SW480 (cell line): ENCODE measurements at regions not wholly inside any gene's neighbourhood (a gene's known extent, or its start where the extent isn't known, plus 50 kb on each side); places are given as distances from the start of the nearest gene placed in this dataset.

ENCODE experiments used
- DNase-seq: peaks from one replicate; pipeline ENCODE4 v3.0.0-alpha.2; 2016; ENCODE audit warnings: low spot score

GRCh38 chr20:40493071-40493470, 196.0 kb downstream of the MAFB start:
- no peak for DNase-seq

DNA sequence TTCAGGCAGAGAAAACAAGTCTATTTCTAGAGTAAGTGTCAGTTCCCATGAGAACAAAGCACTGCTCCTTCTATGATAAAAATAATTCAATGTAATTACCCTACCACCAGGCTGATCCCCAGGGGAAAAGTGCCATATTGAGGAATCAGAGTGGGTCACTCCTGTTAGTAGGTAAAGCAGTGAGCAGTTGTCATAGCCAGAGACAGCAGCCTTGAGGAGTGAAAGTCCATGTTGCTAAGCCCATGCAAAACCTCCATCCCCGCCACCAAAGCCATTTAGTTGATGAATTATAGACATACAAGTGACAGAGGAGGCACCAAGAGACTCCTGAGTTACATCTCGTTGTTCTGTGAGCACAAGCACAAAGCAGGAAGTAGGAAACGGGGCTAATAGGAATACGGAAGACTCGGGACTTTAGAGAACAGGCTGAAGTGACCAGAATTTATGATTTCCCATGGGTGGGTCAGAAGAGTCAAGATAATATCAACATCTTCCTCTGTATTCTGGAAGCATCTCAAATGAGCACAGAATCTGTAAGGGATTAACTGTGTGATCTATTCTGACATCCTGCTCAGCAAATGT, 197.9 kb downstream of the MAFB start:
- DNase-seq: no peak

DNA sequence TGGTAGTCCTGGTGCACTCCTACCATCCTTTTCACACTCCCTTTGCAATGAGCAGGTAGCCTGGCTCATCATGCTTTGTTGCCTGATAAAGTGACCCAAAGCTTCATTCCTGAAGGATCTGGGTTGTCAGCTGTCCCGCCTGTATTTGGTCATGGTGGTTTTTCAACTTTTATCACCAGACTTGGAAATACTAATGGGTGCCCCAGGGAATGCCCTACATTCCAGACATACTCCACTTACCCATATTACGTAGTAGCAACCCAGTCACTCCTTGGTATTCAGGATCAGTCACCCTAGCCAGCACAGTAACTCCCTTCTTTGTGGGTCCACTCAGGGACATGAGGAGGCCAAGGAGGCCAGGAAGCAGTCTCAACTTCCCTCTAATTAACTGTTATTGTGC, 199.2 kb downstream of the MAFB start:
- DNase-seq: peak; percentile 52

DNA sequence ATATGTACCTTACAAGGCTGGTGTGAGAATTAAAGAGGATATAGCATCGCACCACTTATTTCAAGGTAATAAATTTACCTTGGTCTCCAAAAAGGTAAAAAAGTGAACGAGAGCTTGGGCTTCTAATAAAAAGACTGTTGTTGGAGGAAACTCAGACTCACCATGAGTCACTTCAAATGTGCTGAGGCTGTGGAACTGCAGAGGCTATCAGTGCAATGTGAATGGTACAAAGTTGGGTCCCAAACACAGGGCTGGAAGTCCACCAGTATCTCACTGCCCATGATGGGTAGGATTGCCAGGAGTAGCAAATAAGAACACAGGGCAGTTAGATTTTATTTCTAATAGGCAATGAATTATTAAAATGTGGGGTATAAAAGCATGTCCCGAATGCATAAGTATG, 200.6 kb downstream of the MAFB start:
- DNase-seq: no peak

GRCh38 chr20:40486297-40486696, 202.7 kb downstream of the MAFB start:
- DNase-seq: no peak

GRCh38 chr20:40481743-40482458, 207.1 kb downstream of the MAFB start:
- no peak for DNase-seq

DNA sequence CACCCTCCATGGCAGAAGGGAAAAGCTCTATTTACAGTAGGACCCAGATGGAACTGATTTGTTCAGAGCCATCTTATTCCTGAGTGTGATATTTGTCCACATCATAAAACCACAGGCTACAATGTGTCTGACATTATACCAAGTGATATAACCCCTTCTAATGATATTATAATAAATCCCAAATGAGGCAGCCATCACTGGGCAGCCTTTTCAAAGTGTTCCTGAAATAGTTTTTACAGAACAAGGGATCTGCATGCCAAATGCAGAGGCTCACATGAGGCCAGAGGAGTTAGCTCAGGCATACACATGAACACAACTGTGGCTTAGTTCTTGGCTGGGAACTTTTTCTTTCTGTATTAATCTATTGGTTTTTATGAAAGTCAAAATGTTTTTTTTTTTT, 207.7 kb downstream of the MAFB start:
- DNase-seq: no peak

DNA sequence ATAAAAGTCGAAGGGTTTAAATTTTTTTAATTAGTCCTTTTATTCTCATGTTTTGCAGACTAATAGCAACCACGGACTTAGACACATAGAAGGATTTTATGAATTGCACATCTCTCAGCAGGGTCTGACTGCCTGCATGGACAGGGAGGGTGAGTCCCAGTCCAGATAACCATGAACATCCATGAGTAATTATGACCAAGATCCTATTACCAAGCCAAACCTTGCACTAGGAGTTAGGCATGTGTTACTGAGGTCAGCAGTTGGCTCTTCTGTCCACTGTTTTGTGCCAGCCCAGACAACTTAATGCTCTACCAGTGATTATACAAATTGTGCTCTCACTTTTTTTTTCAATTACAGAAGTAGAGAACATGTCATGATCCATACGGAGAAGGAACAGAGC, 211.2 kb downstream of the MAFB start:
- DNase-seq: no peak

- DNase-seq: no peak
Measured at GRCh38 chr20:40476461-40476860, 212.6 kb downstream of the MAFB start.

DNA sequence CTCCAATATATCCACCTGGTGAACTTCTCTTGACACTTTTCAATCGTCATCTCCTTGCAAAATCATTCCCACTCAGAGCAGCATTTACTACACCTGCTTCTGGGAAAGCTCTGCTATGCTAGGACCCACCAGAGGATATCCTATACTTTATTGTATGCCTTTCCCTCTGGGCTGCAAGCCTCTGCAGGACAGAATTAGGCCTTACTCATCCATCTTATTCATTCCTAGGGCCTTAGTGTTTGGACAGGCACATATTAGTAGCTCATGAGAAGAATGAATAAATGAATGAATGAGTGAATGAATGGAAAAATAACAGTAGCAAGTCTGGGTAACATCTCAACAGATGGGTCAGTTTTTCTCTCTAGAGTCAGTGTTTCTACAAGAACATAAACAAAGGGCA, 216.1 kb downstream of the MAFB start:
- no peak for DNase-seq

DNA sequence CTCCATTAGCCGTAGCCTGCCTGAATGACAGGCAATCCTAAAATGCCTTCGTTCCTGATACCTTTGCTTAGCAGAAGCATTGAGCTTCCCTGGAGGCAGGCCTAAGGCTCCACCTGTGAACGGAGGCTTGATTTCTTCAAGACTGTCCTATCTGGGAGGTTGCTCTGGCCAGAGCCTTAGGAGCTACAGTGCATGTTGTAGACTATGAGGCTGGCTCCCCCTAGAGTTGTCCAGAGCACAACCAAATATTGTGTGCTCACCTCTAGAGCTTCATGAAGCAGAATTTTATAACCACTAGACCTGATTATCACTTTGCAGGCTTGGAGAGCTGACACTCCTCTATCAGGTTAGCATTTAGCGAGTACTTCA, 217.8 kb downstream of the MAFB start:
- DNase-seq: no peak

DNA sequence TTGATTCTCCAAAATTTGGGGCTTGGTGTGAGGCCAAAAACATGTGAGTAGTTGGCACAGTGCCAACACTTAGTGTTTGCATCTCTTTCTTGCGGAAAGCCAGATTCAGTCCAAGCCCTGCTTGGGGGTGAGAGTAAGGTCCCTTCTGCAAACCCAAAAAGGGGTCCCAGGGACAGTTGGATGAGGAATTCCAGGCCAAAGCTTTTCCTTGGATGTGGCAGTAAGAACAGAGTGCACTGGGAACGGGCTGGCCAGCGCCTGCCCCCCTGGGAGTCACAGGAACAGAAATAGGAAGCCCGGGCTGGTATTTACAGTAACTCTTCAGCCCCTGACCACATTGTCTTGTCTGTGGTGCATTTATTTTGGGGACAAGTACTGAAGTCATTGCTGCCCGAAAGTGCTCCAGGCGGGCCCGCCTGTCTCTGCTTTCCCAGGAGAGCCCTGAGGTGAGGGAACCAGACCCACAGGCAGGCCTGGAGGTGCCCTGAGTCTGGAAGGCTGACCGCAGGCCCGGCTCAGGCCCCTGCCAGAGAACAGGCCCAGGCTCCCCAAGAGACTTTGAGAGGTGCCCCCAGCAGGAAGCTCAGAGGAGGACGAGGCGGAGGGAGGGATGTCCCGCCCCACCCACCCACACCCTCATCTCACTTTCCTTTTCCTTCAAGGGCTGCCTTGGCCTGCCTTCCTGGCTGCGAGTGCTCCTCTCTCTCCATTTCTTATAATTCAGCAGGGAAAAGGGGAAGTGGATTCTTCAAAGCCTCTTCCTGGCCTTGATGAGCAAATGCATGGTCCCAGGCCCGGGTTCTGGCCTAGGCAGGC, 218.4 kb downstream of the MAFB start:
- no peak for DNase-seq

- no peak for DNase-seq
Measured at GRCh38 chr20:40468759-40469158, 220.3 kb downstream of the MAFB start.

DNA sequence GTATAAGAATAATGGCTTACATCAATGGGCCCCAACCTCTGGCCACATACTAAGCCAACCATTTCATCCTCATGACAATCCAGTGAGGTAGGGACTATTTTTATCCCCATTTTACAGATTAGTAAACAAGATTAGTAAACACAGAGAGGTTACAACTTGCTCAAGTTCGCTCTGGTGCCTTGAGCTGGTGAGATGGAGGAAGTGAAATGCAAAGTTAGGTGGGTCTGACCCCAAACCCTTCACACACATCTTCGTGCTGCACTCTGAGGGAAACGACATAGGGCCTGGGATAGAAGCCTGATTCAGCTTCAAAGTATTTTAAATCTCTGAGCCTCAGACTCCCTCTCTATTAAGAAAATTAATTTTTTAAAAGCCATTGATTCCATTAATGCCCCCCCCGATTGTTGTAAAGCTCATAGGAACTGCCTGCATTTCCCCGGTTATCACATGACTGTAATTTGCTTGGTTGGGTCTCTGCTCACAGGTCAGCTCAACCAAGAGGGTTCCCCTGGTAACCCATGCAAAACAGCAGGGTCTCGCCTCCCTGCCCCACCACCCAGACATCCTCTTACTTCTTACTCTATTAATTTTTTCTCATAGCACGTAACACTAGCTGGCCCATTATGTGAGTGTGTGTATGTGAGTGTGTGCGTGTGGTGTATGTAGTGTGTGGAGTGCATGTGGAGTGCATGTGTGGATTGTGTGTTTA, 221.2 kb downstream of the MAFB start:
- no peak for DNase-seq

GRCh38 chr20:40467067-40467466, 222.0 kb downstream of the MAFB start:
- DNase-seq: no peak

DNA sequence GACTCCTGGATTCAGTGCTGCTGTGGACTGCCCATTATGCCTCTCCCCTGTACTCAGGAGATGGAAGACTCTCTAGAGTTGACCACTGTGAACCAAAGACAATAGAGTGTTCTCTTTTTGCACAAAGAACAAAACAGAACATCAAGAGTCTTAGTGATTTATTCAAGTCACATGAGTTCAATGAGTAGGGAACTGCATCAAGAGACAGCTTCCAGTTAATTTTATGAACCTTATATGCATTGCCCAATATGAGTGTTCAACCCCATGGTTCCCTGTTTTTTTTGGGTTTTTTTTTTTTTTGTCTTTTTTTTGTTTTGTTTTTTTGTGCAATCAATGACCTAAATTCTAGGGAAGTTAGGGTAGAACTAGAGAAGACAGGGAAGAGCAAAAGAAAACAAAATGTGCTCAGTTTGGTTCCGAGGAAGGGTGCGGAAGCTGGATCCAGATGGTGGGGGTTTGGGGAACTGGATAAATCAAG, 224.3 kb downstream of the MAFB start:
- DNase-seq: no peak

GRCh38 chr20:40463171-40463570, 225.9 kb downstream of the MAFB start:
- no peak for DNase-seq

DNA sequence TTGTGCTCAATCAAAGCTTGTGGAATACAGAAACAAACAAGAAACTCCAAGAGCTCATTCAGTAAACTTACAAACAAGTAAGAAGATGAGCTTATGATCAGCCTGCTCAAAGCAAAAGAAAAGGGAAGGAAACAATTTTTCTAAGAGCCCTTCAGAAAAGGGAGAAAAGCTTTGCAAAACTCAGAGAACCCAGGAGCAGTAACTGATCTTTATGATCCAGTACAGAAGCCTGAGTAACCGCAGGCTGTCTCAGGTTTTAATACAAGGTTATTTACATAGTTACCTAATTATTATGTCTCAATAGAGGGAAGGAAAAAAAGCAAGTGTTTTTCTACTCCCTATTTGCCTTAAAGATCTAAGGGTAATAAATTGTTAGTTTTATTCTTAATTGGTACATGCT, 226.5 kb downstream of the MAFB start:
- no peak for DNase-seq

DNA sequence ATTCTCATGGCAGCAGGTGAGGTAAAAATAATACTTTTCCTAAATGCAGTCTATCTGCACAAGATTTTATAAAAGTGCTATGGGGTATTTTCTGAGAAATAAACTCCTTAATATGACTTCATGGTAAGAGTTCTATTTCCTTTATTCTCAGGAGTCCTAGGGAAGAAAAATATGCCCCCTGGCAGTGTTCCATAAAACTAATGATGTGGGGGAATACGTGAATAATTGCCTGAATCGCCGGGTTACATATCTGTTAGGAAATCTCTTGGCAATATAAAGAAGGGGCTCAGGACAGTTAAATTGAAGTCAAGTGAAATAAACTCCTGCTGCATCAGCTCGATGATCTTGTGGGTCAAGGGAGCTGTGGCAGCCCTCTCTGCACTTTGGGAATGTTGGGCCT, 229.7 kb downstream of the MAFB start:
- no peak for DNase-seq

DNA sequence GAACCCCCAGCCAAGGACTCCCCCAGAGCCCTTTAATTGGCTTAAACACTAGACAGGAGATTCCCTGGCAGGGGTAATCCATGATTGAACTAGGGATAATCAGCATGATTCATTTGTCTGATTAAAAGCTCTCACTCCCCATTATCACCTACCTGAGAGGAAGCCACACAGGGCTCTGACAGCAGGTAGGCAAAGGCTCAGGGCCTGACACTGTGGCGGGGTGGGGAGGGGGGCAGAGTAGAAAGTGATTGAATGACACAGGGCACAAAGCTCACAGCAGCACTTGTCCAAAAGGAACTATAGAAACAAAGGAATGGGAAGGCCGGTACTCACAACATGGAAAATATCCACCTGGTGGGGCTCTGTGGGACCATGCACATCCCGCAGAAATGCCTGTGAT, 231.6 kb downstream of the MAFB start:
- no peak for DNase-seq

GRCh38 chr20:40452758-40453157, 236.3 kb downstream of the MAFB start:
- no peak for DNase-seq

DNA sequence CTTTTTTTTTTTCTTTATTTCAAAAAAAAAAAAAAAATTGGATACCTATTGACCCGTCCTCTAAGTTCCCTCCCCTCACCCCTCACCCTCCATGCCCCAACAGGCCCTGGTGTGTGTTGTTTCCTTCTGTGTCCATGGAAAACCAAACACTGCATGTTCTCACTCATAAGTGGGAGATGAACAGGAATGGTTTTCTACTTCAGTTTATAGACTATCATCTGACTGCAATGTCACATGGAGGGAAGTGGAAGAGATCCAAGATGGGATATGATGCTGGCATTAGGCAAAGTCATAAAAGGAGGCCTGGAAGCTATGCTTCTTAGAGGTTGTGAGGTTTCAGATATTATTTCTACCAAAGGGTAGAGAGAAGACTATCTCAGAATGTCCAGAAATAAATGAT, 237.5 kb downstream of the MAFB start:
- DNase-seq: no peak
